ENCODE measurements at regions not wholly inside any gene's neighbourhood (a gene's known extent, or its start where the extent isn't known, plus 50 kb on each side); places are given as distances from the start of the nearest gene placed in this dataset.

DNA sequence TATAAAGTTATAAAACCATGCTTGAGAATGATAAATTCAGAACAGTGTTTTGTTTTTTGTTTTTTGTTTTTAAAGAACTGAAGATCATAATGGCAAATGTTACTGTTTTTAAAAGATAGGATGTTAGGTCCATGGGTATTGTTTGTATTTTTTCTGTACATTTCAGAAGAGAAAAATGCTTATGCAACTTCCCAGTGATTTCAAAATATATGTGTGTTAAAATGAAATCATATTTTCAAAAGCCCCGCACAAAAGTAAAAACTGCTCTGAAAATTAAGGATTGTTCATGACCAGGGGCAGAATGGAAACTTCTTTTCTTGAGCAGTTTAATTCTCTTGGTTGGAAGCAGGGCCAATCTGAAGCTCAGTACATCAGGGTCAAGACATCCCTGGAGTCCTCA lies 109.2 kb upstream of the SIRPG start:
- no peak for TF ChIP-seq FOXM1 (IDR thresholded peaks at IDR 0.05; ENCODE audit: borderline replicate concordance, low read depth)
- TF ChIP-seq EP300 (IDR thresholded peaks at IDR 0.05; ENCODE audit: borderline replicate concordance), result no peak
